GM12892 (cell line): ENCODE measurements at regions not wholly inside any gene's neighbourhood (a gene's known extent, or its start where the extent isn't known, plus 50 kb on each side); places are given as distances from the start of the nearest gene placed in this dataset.
"Not testable (repeated sequence)": the region's sequence is repeated elsewhere in the genome, so short reads cannot be mapped to it uniquely, and the experiment has no call there.

Source experiments
- POLR2A ChIP-seq: IDR thresholded peaks from 2 replicates; pipeline ENCODE4 v1.6.1; 2011; ENCODE audit warnings: low read depth, low read length, control low read depth
- POLR2AphosphoS5 ChIP-seq: IDR thresholded peaks from 2 replicates; pipeline ENCODE4 v1.6.1; 2011; ENCODE audit warnings: low read depth, low read length, control low read depth
- TAF1 ChIP-seq: IDR thresholded peaks from 2 replicates; pipeline ENCODE4 v1.6.1; 2011; ENCODE audit warnings: low read depth, mild to moderate bottlenecking, control low read depth, low read length, borderline replicate concordance

DNA sequence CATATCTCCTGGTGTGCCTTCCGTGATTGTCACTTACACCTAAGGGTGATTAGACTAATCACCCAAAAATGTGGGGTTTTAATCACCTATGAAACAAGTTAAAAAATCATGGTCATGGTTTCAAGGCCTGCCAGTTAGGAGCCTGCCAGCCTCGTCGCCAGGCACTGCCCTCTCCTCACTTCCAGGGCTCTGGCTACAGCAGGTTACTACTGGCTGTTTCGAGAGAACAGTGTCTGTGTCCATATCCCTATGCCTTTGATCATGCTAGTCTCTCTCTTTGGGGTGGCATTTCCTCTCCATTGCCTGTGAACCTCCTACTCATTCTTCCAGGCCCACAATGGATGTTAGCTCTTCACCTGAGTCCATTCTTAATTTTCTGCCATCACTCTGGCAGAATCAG is 59.2 kb upstream of the LRRC37A2 start:
- TF ChIP-seq POLR2A, POLR2AphosphoS5, TAF1: not testable (repeated sequence)
